SK-N-SH treated with all-trans-retinoic acid at 6 μM for 48 hours (cell line): ENCODE measurements at regions not wholly inside any gene's neighbourhood (a gene's known extent, or its start where the extent isn't known, plus 50 kb on each side); places are given as distances from the start of the nearest gene placed in this dataset.

Experiments
- CSRNP3 ChIP-seq: fragments of 250-450 bp; sonication (Bioruptor Pico); IDR thresholded peaks from 2 replicates; pipeline ENCODE4 v1.5.1; 2021; ENCODE audit warnings: mild to moderate bottlenecking, moderate library complexity
- ZC3H10 ChIP-seq: fragments of 250-450 bp; sonication (Bioruptor Pico); IDR thresholded peaks from 2 replicates; pipeline ENCODE4 v1.5.1; 2021; ENCODE audit warnings: mild to moderate bottlenecking, moderate library complexity
- ZNF70 ChIP-seq: fragments of 450-650 bp; formaldehyde crosslinking; IDR thresholded peaks from 2 replicates; pipeline ENCODE4 v1.5.0; 2020; ENCODE audit warnings: mild to moderate bottlenecking, moderate library complexity
- ZNF8 ChIP-seq: fragments of 450-650 bp; formaldehyde crosslinking; IDR thresholded peaks from 2 replicates; pipeline ENCODE4 v1.5.0; 2020; ENCODE audit warnings: mild to moderate bottlenecking, moderate library complexity
- TF ChIP-seq, protein P1 (sequence below): fragments of 250-450 bp; sonication (Bioruptor Pico); IDR thresholded peaks from 2 replicates; pipeline ENCODE4 v1.8.0; 2020; ENCODE audit warnings: mild to moderate bottlenecking, moderate library complexity, borderline replicate concordance

DNA sequence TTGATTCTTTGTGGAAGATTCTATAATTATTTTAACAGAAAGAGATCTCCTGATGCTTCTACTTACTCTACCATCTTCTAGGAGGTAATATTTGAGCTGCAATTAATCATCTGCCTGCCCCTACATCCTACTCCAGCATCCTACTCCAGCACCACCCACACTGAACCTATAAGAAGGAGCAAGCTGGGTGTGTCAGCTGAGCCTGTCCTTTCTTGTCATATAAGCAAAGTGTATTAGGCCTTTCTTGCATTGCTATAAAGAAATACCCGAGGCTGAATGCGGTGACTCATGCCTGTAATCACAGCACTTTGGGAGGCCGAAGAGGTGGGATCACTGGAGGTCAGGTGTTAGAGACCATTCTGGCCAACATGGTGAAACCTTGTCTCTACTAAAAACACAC is 84.2 kb upstream of the ARG1 start:
- TF ChIP-seq CSRNP3 (CRISPR knock-in tag) (no peak), ZNF70 (no peak), ZNF8 (CRISPR knock-in tag) (no peak), ZC3H10 (CRISPR knock-in tag) (no peak)
- TF ChIP-seq, protein P1, sequence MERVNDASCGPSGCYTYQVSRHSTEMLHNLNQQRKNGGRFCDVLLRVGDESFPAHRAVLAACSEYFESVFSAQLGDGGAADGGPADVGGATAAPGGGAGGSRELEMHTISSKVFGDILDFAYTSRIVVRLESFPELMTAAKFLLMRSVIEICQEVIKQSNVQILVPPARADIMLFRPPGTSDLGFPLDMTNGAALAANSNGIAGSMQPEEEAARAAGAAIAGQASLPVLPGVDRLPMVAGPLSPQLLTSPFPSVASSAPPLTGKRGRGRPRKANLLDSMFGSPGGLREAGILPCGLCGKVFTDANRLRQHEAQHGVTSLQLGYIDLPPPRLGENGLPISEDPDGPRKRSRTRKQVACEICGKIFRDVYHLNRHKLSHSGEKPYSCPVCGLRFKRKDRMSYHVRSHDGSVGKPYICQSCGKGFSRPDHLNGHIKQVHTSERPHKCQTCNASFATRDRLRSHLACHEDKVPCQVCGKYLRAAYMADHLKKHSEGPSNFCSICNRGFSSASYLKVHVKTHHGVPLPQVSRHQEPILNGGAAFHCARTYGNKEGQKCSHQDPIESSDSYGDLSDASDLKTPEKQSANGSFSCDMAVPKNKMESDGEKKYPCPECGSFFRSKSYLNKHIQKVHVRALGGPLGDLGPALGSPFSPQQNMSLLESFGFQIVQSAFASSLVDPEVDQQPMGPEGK (CRISPR knock-in tag) = no peak
